Cardiac muscle cell (in vitro differentiated cells and primary cell): ENCODE measurements at regions not wholly inside any gene's neighbourhood (a gene's known extent, or its start where the extent isn't known, plus 50 kb on each side); places are given as distances from the start of the nearest gene placed in this dataset.

Experiments
- DNase-seq, 2 donors: peaks; one replicate each; pipeline versions ENCODE4 v3.0.0 to v3.0.0-alpha.2; 2010 to 2017; ENCODE audit warnings: low read depth in 1 of 2, low spot score in 1 of 2
- H3K27ac ChIP-seq: fragments of 200-600 bp; sonication (generic); 2 replicates; pipeline ENCODE4 v1.5.1; 2016
- H3K27me3 ChIP-seq: fragments of 200-600 bp; sonication (generic); 2 replicates; pipeline ENCODE4 v1.6.0; 2016; ENCODE audit warnings: control low read depth
- H3K36me3 ChIP-seq: fragments of 200-600 bp; sonication (generic); 2 replicates; pipeline ENCODE4 v1.5.1; 2016; ENCODE audit warnings: control low read depth
- H3K4me1 ChIP-seq: fragments of 200-600 bp; sonication (generic); 2 replicates; pipeline ENCODE4 v1.8.1; 2017; ENCODE audit warnings: low read depth, mild to moderate bottlenecking, mixed run types
- H3K4me3 ChIP-seq: fragments of 200-600 bp; sonication (generic); 2 replicates; pipeline ENCODE4 v1.5.1; 2016; ENCODE audit warnings: mild to moderate bottlenecking
- H3K9me3 ChIP-seq: fragments of 200-600 bp; sonication (generic); 2 replicates; pipeline ENCODE4 v1.5.1; 2017; ENCODE audit warnings: low read depth, mild to moderate bottlenecking, control low read depth
- CTCF ChIP-seq: IDR thresholded peaks from 2 replicates; pipeline ENCODE4 v1.5.1; 2012; ENCODE audit warnings: low read depth, mild to moderate bottlenecking, low read length

GRCh38 chr4:111698361-111698760, 446.9 kb upstream of the FAM241A start:
- TF ChIP-seq CTCF = no peak
- no peak for DNase-seq

GRCh38 chr4:111699165-111699564, 446.1 kb upstream of the FAM241A start:
- H3K9me3 ChIP-seq = no peaks in the 10 kb centered on the region
- TF ChIP-seq CTCF = no peak
- DNase-seq = no peak
- no peaks in the 10 kb centered on the region for H3K4me1 ChIP-seq
- H3K4me3 ChIP-seq = no peak overlapping the region
- H3K27me3 ChIP-seq = no peaks in the 10 kb centered on the region
- H3K27ac ChIP-seq = no peak overlapping the region
- no peaks in the 10 kb centered on the region for H3K36me3 ChIP-seq

More at GRCh38 chr4:111698361-111698760, 446.9 kb upstream of the FAM241A start:
- no peaks in the 10 kb centered on the region for H3K36me3 ChIP-seq
- H3K4me3 ChIP-seq = no peak overlapping the region
- no peak overlapping the region for H3K27ac ChIP-seq
- H3K4me1 ChIP-seq = peaks cover 3% of the 10 kb centered on the region
- H3K27me3 ChIP-seq = no peaks in the 10 kb centered on the region
- no peaks in the 10 kb centered on the region for H3K9me3 ChIP-seq

GRCh38 chr4:111701102-111701501, 444.2 kb upstream of the FAM241A start:
- TF ChIP-seq CTCF = no peak
- Histone ChIP-seq H3K4me3 (no peak overlapping the region), H3K27ac (no peak overlapping the region), H3K36me3 (no peaks in the 10 kb centered on the region), H3K27me3 (no peaks in the 10 kb centered on the region), H3K9me3 (no peaks in the 10 kb centered on the region), H3K4me1 (no peaks in the 10 kb centered on the region)
- DNase-seq = no peak

GRCh38 chr4:111707491-111707890, 437.8 kb upstream of the FAM241A start:
- no peaks in the 10 kb centered on the region for H3K4me1 ChIP-seq
- DNase-seq = no peak
- H3K27me3 ChIP-seq = no peaks in the 10 kb centered on the region
- no peaks in the 10 kb centered on the region for H3K36me3 ChIP-seq
- no peak overlapping the region for H3K4me3 ChIP-seq
- TF ChIP-seq CTCF = no peak
- no peaks in the 10 kb centered on the region for H3K9me3 ChIP-seq
- H3K27ac ChIP-seq = no peak overlapping the region

GRCh38 chr4:111712093-111712677, 433.1 kb upstream of the FAM241A start:
- no peaks in the 10 kb centered on the region for H3K4me1 ChIP-seq
- no peaks in the 10 kb centered on the region for H3K9me3 ChIP-seq
- no peak for TF ChIP-seq CTCF
- H3K27me3 ChIP-seq = no peaks in the 10 kb centered on the region
- no peak for DNase-seq
- H3K27ac ChIP-seq = no peak overlapping the region
- no peak overlapping the region for H3K4me3 ChIP-seq
- H3K36me3 ChIP-seq = no peaks in the 10 kb centered on the region
